GM12891 (cell line): ENCODE measurements at regions not wholly inside any gene's neighbourhood (a gene's known extent, or its start where the extent isn't known, plus 50 kb on each side); places are given as distances from the start of the nearest gene placed in this dataset.

Source experiments
- DNase-seq: peaks from one replicate; pipeline ENCODE4 v3.0.0; 2011; ENCODE audit warnings: low spot score; ENCODE audit not compliant: insufficient read length
- FAIRE-seq: peaks from 2 replicates; lab custom pipeline; 2011; peaks lifted over from hg19 to GRCh38; lab: Jason Lieb, UNC
- PAX5 ChIP-seq: IDR thresholded peaks from 2 replicates; pipeline ENCODE4 v1.6.1; 2011; ENCODE audit warnings: low read length, moderate library complexity, mild to moderate bottlenecking; ENCODE audit not compliant: insufficient read depth, severe bottlenecking
- POLR2A ChIP-seq: IDR thresholded peaks from 2 replicates; pipeline ENCODE4 v1.6.1; 2011; ENCODE audit warnings: low read depth, low read length, control low read depth
- POLR2AphosphoS5 ChIP-seq: IDR thresholded peaks from 2 replicates; pipeline ENCODE4 v1.6.1; 2011; ENCODE audit warnings: low read depth, low read length, control low read depth
- POU2F2 ChIP-seq: IDR thresholded peaks from 2 replicates; pipeline ENCODE4 v1.6.1; 2011; ENCODE audit warnings: low read depth, mild to moderate bottlenecking, control low read depth, low read length, moderate library complexity
- SPI1 ChIP-seq: IDR thresholded peaks from 2 replicates; pipeline ENCODE4 v1.6.1; 2011; ENCODE audit warnings: low read depth, low read length, control low read depth
- TAF1 ChIP-seq: IDR thresholded peaks from 2 replicates; pipeline ENCODE4 v1.6.1; 2011; ENCODE audit warnings: low read depth, low read length, control low read depth

DNA sequence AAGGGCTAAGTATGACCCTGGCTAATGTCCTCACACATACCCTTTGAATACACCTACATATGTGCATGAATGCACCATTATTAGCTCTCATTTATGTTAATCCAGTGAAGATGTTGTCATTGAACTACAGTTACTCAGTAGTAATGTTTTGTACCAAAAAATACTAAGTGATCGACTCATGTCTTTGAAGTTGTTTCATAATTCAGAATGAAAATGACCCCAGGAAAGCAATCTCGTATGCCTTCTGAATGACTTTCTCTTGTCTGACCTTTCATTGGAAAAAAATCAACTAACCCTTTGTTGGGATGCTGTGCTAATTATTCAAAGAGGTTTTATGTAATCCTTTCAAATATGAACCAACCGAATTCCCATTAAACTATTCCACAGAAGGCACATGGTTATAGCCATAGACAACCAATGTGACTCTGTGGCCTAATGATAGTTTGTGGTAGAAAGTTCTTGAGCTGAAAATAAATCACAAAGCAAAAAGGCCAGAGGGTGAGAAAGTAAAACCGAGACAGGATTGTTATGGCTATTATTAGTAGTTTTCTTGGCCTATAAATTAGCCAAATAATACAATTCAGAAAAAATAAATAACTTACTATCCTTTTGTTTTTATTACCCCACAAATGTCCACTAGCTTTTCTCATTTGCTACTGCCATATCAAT is 86.8 kb upstream of the STARD13 start:
- DNase-seq (no peak), FAIRE-seq (peak; percentile 83)
- TF ChIP-seq POLR2AphosphoS5 (no peak), SPI1 (no peak), POU2F2 (no peak)

DNA sequence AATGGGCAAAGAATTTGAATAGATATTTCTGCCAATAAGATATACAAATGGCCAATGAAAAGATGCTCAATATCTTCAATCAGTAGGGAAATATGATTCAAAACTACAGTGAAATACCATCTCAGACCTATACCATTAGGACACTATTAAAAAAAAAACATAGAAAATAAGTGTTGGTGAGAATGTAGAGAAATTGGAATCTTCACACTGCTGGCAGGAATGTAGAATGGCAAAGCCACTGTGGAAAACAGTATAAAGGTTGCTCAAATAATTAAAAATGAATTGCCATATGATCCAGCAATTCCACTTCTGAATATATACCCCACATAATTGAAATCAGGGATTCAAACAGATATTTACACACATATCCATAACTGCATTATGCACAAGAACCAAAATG is 88.1 kb upstream of the STARD13 start:
- DNase-seq (no peak), FAIRE-seq (no peak)
- TF ChIP-seq POLR2AphosphoS5: no peak
- TF ChIP-seq POLR2A: no peak
- no peak for TF ChIP-seq PAX5
- TF ChIP-seq SPI1: no peak
- TF ChIP-seq TAF1: no peak
- no peak for TF ChIP-seq POU2F2

DNA sequence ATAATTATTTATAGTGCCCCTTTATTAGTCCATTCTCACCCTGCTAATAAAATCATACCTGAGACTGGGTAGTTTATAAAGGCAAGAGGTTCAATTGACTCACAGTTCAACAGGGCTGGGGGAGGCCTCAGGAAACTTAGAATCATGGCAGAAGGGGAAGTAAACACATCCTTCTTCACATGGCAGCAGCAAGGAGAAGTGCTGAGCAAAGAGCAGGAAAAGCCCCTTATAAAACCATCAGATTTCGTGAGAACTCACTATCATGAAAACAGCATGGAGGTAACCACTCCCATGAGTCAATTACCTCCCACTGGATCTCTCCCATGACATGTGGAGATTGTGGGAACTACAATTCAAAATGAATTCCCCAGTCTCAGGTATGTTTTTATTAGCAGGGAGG is 89.9 kb upstream of the STARD13 start:
- TF ChIP-seq POLR2AphosphoS5 (no peak), TAF1 (no peak), PAX5 (no peak), POLR2A (no peak), SPI1 (no peak), POU2F2 (no peak)
- FAIRE-seq: no peak
- no peak for DNase-seq

DNA sequence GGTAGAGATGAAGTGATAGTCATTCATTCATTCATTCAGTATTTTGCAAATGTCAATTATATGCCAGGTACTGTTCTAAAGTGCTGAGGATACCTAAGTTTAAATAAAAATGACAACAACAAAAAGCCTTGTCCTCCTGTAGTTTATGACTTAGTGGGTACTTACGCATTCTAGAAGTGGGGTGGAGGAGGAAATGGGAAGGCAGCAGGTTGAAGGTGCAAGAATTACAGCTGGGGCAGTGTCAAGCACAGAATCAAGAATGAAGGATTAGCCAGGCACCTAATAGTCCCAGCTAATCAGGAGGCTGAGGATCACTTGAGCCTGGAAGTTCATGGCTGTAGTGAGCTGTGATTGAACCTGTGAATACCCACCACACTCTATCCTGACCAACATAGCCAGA is 90.7 kb upstream of the STARD13 start:
- FAIRE-seq: no peak
- TF ChIP-seq TAF1 (no peak), POLR2AphosphoS5 (no peak), PAX5 (no peak), SPI1 (no peak), POLR2A (no peak), POU2F2 (no peak)

DNA sequence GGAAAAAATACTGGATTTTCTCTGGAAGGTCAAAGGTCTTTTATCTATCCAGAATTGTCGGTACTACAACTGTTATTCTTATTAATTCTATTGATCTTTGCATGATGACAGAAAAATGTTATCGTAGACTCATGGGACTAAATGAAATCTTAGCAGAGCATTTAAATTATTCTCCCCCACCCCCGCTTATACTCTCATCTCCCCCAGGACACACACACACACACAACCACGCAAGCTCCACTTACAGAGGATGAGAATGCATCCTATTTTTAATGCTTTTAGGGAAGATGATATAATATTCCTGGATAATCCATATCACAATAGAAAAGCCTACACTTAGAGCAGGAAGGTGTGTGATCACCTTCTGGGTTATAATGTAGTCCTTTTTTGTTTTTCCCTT is 91.9 kb upstream of the STARD13 start:
- TF ChIP-seq POLR2A (no peak), POLR2AphosphoS5 (no peak), TAF1 (no peak), POU2F2 (no peak), SPI1 (no peak), PAX5 (no peak)
- DNase-seq: no peak
- no peak for FAIRE-seq

More for the DNA sequence above, 90.7 kb upstream of the STARD13 start:
- DNase-seq: no peak

DNA sequence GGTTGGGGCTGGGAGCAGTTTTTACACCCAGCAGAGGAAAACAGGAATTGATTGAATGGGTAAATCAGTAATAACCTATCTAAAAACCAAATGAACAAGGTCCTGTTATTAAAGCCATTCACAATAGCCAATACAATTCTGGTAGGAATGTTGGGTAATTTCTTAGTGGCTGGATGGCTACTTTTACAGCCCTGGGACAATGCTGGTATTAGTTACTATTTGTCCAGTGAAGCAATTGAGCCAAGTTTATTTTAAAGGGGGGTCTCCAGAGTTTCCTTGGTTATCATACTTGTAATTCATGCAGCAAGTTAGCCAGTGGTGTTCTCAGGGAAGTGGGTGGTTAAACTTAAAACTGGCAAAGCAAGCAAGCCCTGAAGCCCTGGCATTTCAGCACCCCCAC is 92.3 kb upstream of the STARD13 start:
- DNase-seq (no peak), FAIRE-seq (no peak)
- TF ChIP-seq POLR2AphosphoS5 (no peak), TAF1 (no peak), POLR2A (no peak)

DNA sequence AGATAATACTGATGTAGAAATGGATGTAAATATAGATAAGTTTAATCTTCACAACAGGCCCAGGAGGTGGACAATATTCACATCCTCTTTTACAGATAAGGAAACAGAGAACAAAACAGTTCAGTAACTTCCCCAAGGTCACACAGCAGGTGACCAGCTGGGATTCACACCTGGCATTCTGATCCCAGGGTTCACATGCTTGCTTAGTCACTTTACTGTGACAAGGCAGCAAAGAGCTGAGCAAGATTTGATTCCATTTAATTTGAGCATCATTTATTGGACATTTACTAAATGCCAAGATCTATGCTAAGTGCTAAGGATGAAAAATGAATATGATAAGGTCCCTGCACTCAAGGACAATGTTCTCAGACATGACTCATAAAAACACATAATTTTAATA is 94.1 kb upstream of the STARD13 start:
- TF ChIP-seq POLR2A (no peak), POLR2AphosphoS5 (no peak), PAX5 (no peak), SPI1 (peak; percentile 30; the same call in 1 of the 2 replicates)
- FAIRE-seq (no peak), DNase-seq (no peak)

DNA sequence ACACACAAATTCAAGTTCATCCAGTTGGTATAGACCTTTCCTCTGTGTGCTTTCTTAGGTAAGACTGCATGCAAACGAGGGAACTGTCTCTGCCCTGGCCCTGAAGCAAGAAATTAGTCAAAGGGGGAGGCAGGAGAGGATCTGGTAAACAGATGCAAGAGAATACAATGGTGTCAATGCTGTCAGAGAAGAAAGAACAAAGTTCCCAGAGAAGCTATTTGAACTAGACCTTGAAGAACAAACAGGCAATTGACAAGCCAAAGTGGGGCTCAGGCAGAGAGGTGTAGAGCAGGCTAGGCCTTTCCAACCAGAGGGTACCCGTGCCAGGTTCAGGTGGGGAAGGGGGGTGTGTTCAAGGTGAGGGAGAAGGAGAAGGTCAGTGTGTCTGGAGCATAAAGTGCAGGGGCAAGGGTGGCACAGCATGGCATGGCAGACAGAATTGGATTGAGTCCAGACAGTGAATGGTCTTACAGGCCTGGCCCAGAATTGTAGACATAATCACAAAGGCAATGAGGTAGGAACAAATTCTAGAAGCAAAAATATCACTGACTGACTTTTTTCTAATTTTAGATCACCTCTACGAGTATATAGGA is 95.0 kb upstream of the STARD13 start:
- TF ChIP-seq POLR2AphosphoS5: no peak
- no peak for TF ChIP-seq POU2F2
- TF ChIP-seq TAF1: no peak
- TF ChIP-seq POLR2A: no peak
- TF ChIP-seq PAX5: no peak
- no peak for TF ChIP-seq SPI1
- FAIRE-seq (no peak), DNase-seq (no peak)

DNA sequence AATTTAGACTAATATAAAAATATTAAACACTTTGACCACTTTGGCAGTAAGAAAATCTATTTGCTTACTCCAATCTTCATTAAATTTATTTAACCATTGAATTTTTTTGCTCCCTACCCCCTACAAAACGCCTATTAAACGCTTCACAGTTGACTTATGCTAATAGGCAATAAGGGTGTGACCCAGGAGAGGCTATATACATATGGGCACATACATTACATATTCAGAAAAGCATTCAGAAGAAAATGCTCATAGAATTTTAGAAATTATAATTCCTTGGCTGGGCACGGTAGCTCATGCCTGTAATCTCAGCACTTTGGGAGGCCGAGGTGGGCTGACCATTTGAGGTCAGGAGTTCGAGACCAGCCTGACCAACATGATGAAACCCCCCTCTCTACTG is 95.6 kb upstream of the STARD13 start:
- no peak for TF ChIP-seq POLR2AphosphoS5
- TF ChIP-seq POU2F2: no peak
- FAIRE-seq (no peak), DNase-seq (no peak)

DNA sequence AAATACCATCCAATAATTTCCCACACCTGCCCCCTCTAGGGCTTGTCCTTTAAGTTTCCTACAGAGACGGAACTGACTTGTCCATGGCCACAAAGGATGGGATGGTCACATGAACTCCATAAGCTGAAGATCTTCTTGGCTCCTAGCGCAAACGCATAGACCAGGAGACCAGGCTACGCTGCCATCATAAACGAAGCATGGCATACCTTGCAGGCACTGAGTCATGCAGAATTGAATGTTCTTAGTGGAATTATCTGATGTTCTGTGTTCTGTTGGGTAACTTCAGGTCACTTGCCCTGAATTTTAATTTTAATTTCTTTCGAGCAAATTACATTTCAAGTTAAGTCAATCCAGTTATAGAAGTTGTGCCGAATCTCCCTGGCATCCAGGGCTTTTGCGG is 96.4 kb upstream of the STARD13 start:
- DNase-seq: no peak
- FAIRE-seq: no peak
- no peak for TF ChIP-seq POU2F2
- no peak for TF ChIP-seq POLR2A
- TF ChIP-seq SPI1: no peak
- TF ChIP-seq TAF1: no peak
- no peak for TF ChIP-seq POLR2AphosphoS5
- TF ChIP-seq PAX5: no peak
